ENCODE measurements at regions not wholly inside any gene's neighbourhood (a gene's known extent, or its start where the extent isn't known, plus 50 kb on each side); places are given as distances from the start of the nearest gene placed in this dataset.

DNA sequence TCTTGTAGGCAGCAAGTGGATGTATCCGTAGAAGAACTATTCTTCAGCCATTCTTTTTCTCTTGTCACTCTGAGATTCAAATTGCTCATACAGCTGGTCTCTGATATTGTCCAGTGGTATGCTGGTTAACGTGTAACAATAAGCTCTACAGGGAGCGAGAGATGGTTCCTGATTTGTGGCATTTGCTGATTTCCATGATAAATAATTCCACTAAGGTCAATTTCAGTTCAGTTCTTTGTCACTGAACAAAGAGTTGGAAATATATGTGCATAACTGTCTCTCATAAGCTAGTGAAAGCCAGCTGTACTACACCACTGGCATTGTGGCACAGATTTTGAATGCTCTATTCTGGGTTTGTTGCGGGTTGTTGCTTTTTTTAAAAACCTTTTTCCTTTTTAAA, 131.7 kb downstream of the MTHFS start:
- TF ChIP-seq ZNF777 (tag by site-specific recombination; IDR thresholded peaks at IDR 0.05; ENCODE audit: borderline replicate concordance) (no peak), ZNF174 (tag by site-specific recombination; IDR thresholded peaks at IDR 0.05) (no peak), ZNF37A (tag by site-specific recombination; IDR thresholded peaks at IDR 0.05) (no peak), ZNF585B (tag by site-specific recombination; IDR thresholded peaks at IDR 0.05) (no peak), ZNF792 (tag by site-specific recombination; IDR thresholded peaks at IDR 0.05) (no peak), ZNF266 (tag by site-specific recombination; IDR thresholded peaks at IDR 0.05; ENCODE audit: low read depth) (no peak), ZNF629 (tag by site-specific recombination; IDR thresholded peaks at IDR 0.05) (no peak), ZNF776 (tag by site-specific recombination; IDR thresholded peaks at IDR 0.05; ENCODE audit: borderline replicate concordance) (no peak), GLIS2 (tag by site-specific recombination; IDR thresholded peaks at IDR 0.05) (no peak), SETDB1 (IDR thresholded peaks at IDR 0.05; ENCODE audit: insufficient read length, low read length) (no peak)
- TF ChIP-seq, protein P1, sequence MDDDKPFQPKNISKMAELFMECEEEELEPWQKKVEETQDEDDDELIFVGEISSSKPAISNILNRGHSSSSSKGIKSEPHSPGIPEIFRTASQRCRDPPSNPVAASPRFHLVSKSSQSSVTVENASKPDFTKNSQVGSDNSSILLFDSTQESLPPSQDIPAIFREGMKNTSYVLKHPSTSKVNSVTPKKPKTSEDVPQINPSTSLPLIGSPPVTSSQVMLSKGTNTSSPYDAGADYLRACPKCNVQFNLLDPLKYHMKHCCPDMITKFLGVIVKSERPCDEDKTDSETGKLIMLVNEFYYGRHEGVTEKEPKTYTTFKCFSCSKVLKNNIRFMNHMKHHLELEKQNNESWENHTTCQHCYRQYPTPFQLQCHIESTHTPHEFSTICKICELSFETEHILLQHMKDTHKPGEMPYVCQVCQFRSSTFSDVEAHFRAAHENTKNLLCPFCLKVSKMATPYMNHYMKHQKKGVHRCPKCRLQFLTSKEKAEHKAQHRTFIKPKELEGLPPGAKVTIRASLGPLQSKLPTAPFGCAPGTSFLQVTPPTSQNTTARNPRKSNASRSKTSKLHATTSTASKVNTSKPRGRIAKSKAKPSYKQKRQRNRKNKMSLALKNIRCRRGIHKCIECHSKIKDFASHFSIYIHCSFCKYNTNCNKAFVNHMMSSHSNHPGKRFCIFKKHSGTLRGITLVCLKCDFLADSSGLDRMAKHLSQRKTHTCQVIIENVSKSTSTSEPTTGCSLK (tag by site-specific recombination; IDR thresholded peaks at IDR 0.05): no peak
- TF ChIP-seq, protein P2, sequence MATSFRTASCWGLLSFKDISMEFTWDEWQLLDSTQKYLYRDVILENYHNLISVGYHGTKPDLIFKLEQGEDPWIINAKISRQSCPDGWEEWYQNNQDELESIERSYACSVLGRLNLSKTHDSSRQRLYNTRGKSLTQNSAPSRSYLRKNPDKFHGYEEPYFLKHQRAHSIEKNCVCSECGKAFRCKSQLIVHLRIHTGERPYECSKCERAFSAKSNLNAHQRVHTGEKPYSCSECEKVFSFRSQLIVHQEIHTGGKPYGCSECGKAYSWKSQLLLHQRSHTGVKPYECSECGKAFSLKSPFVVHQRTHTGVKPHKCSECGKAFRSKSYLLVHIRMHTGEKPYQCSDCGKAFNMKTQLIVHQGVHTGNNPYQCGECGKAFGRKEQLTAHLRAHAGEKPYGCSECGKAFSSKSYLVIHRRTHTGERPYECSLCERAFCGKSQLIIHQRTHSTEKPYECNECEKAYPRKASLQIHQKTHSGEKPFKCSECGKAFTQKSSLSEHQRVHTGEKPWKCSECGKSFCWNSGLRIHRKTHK (tag by site-specific recombination; IDR thresholded peaks at IDR 0.05): no peak
- TF ChIP-seq, protein P3, sequence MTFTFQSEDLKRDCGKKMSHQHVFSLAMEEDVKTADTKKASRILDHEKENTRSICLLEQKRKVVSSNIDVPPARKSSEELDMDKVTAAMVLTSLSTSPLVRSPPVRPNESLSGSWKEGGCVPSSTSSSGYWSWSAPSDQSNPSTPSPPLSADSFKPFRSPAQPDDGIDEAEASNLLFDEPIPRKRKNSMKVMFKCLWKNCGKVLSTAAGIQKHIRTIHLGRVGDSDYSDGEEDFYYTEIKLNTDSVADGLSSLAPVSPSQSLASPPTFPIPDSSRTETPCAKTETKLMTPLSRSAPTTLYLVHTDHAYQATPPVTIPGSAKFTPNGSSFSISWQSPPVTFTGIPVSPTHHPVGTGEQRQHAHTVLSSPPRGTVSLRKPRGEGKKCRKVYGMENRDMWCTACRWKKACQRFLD (tag by site-specific recombination; IDR thresholded peaks at IDR 0.05): no peak
- TF ChIP-seq, protein P4, sequence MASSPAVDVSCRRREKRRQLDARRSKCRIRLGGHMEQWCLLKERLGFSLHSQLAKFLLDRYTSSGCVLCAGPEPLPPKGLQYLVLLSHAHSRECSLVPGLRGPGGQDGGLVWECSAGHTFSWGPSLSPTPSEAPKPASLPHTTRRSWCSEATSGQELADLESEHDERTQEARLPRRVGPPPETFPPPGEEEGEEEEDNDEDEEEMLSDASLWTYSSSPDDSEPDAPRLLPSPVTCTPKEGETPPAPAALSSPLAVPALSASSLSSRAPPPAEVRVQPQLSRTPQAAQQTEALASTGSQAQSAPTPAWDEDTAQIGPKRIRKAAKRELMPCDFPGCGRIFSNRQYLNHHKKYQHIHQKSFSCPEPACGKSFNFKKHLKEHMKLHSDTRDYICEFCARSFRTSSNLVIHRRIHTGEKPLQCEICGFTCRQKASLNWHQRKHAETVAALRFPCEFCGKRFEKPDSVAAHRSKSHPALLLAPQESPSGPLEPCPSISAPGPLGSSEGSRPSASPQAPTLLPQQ (tag by site-specific recombination; IDR thresholded peaks at IDR 0.05): no peak
- TF ChIP-seq, protein P5, sequence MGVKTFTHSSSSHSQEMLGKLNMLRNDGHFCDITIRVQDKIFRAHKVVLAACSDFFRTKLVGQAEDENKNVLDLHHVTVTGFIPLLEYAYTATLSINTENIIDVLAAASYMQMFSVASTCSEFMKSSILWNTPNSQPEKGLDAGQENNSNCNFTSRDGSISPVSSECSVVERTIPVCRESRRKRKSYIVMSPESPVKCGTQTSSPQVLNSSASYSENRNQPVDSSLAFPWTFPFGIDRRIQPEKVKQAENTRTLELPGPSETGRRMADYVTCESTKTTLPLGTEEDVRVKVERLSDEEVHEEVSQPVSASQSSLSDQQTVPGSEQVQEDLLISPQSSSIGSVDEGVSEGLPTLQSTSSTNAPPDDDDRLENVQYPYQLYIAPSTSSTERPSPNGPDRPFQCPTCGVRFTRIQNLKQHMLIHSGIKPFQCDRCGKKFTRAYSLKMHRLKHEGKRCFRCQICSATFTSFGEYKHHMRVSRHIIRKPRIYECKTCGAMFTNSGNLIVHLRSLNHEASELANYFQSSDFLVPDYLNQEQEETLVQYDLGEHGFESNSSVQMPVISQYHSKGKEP (tag by site-specific recombination; IDR thresholded peaks at IDR 0.05): no peak
- TF ChIP-seq, protein P6, sequence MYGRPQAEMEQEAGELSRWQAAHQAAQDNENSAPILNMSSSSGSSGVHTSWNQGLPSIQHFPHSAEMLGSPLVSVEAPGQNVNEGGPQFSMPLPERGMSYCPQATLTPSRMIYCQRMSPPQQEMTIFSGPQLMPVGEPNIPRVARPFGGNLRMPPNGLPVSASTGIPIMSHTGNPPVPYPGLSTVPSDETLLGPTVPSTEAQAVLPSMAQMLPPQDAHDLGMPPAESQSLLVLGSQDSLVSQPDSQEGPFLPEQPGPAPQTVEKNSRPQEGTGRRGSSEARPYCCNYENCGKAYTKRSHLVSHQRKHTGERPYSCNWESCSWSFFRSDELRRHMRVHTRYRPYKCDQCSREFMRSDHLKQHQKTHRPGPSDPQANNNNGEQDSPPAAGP (tag by site-specific recombination; IDR thresholded peaks at IDR 0.05): no peak
- H3K4me1 ChIP-seq (ENCODE audit: control insufficient read depth, insufficient read depth, low read length): no peaks in the 10 kb centered on the region
- no peaks in the 10 kb centered on the region for H3K9me3 ChIP-seq (ENCODE audit: control insufficient read depth, insufficient read depth, low read depth, low read length)
- no peak overlapping the region for H3K4me3 ChIP-seq (ENCODE audit: low read depth, low read length)
- H3K36me3 ChIP-seq (ENCODE audit: control insufficient read depth in 2 of 2, insufficient read depth in 1 of 2, low read length in 2 of 2): no peaks in the 10 kb centered on the region
- H3K27ac ChIP-seq (ENCODE audit: extremely low read depth, low read depth, low read length): no peak overlapping the region
- CTCF ChIA-PET: no interaction called here
- POLR2A ChIA-PET: no interaction called here

DNA sequence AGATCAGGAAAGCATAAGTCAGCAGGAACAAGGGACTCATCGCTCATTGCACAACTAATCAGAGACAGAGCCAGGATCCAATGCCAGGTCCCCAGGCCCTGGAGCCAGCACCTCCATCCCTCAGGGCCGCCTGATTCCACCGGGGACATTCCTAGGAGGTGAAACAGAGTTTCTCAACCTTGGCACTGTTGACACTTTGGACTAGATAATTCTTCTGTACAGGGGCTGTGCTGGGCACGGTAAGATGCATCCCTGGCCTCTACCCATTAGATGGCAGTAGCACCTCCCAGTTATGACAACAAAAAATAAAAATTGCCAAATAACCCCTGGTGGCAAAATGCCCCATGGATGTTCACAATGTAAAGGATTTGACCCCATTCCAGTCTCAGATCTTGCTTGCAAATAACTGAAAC, 127.7 kb downstream of the MTHFS start:
- POLR2A ChIA-PET: no interaction called here
- no peak overlapping the region for H3K4me3 ChIP-seq (ENCODE audit: low read depth, low read length)
- TF ChIP-seq ZNF626 (tag by site-specific recombination; IDR thresholded peaks at IDR 0.05) (no peak), ZNF248 (tag by site-specific recombination; IDR thresholded peaks at IDR 0.05) (no peak), ZNF585B (tag by site-specific recombination; IDR thresholded peaks at IDR 0.05) (no peak), ZNF707 (tag by site-specific recombination; IDR thresholded peaks at IDR 0.05) (no peak), ZNF571 (tag by site-specific recombination; IDR thresholded peaks at IDR 0.05) (no peak), SETDB1 (IDR thresholded peaks at IDR 0.05; ENCODE audit: insufficient read length, low read length) (no peak), ZNF670 (tag by site-specific recombination; IDR thresholded peaks at IDR 0.05; ENCODE audit: low read depth) (no peak), SALL2 (tag by site-specific recombination; IDR thresholded peaks at IDR 0.05; ENCODE audit: borderline replicate concordance) (no peak), ZNF114 (tag by site-specific recombination; IDR thresholded peaks at IDR 0.05) (no peak), PRDM1 (tag by site-specific recombination; IDR thresholded peaks at IDR 0.05) (no peak), ZNF514 (tag by site-specific recombination; IDR thresholded peaks at IDR 0.05) (no peak)
- TF ChIP-seq, protein P7, sequence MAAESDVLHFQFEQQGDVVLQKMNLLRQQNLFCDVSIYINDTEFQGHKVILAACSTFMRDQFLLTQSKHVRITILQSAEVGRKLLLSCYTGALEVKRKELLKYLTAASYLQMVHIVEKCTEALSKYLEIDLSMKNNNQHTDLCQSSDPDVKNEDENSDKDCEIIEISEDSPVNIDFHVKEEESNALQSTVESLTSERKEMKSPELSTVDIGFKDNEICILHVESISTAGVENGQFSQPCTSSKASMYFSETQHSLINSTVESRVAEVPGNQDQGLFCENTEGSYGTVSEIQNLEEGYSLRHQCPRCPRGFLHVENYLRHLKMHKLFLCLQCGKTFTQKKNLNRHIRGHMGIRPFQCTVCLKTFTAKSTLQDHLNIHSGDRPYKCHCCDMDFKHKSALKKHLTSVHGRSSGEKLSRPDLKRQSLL (tag by site-specific recombination; IDR thresholded peaks at IDR 0.05): no peak

More for the DNA sequence above, 127.7 kb downstream of the MTHFS start:
- Histone ChIP-seq H3K27ac (ENCODE audit: extremely low read depth, low read depth, low read length) (no peak overlapping the region), H3K36me3 (ENCODE audit: control insufficient read depth in 2 of 2, insufficient read depth in 1 of 2, low read length in 2 of 2) (no peaks in the 10 kb centered on the region), H3K9me3 (ENCODE audit: control insufficient read depth, insufficient read depth, low read depth, low read length) (no peaks in the 10 kb centered on the region), H3K4me1 (ENCODE audit: control insufficient read depth, insufficient read depth, low read length) (no peaks in the 10 kb centered on the region)
- CTCF ChIA-PET: interaction anchor here (0.6 to 1.5 kb wide), 2 partner anchors 10 to 33 kb away, joined by 3 to 5 read pairs; no protein-coding TSS in a partner anchor
